Hepatocyte (in vitro differentiated cells): ENCODE measurements at regions not wholly inside any gene's neighbourhood (a gene's known extent, or its start where the extent isn't known, plus 50 kb on each side); places are given as distances from the start of the nearest gene placed in this dataset.

Source experiments
- CTCF ChIP-seq: fragments of 200-600 bp; sonication (generic); IDR thresholded peaks from 2 replicates; pipeline ENCODE4 v1.5.1; 2016; ENCODE audit warnings: antibody characterized with exemption, mild to moderate bottlenecking; ENCODE audit not compliant: poor library complexity
- EZH2 ChIP-seq: fragments of 200-600 bp; sonication (generic); IDR thresholded peaks from 2 replicates; pipeline ENCODE4 v1.6.1; 2016; ENCODE audit warnings: antibody characterized with exemption, mild to moderate bottlenecking, borderline replicate concordance
- EZH2phosphoT487 ChIP-seq: fragments of 200-600 bp; sonication (generic); IDR thresholded peaks from one replicate; pipeline ENCODE4 v1.6.1; 2018; ENCODE audit warnings: antibody characterized with exemption, mild to moderate bottlenecking, low read depth, moderate library complexity; ENCODE audit not compliant: unreplicated experiment, severe bottlenecking

GRCh38 chr5:133786420-133786819 is 174.1 kb upstream of the FSTL4 start:
- TF ChIP-seq CTCF (no peak), EZH2 (no peak), EZH2phosphoT487 (no peak)
